ENCODE measurements at regions not wholly inside any gene's neighbourhood (a gene's known extent, or its start where the extent isn't known, plus 50 kb on each side); places are given as distances from the start of the nearest gene placed in this dataset.
"Not testable (repeated sequence)": the region's sequence is repeated elsewhere in the genome, so short reads cannot be mapped to it uniquely, and the experiment has no call there.

GRCh38 chr1:244306544-244306943, 145.2 kb downstream of the ADSS2 start:
- no peak for DNase-seq
- WGBS, 2 donors = 97 to 99% methylated on average over 2 of the region's 2 CpGs
- no peaks in the 10 kb centered on the region for H3K4me1 ChIP-seq
- no peak overlapping the region for H3K27ac ChIP-seq
- no peaks in the 10 kb centered on the region for H3K27me3 ChIP-seq
- TF ChIP-seq POLR2A (IDR thresholded peaks at IDR 0.05) = no peak
- no peak for TF ChIP-seq POLR2AphosphoS5 (IDR thresholded peaks at IDR 0.05)
- no peak for TF ChIP-seq EP300 (IDR thresholded peaks at IDR 0.05)
- H3K9me3 ChIP-seq = no peaks in the 10 kb centered on the region
- no peak overlapping the region for H3K4me3 ChIP-seq
- H3K36me3 ChIP-seq = no peaks in the 10 kb centered on the region
- intact Hi-C loops (cut with DNase I) = no loop called here

GRCh38 chr1:244309191-244309590, 142.5 kb downstream of the ADSS2 start:
- H3K27me3 ChIP-seq; H3K4me3 ChIP-seq; DNase-seq; H3K4me1 ChIP-seq; H3K9me3 ChIP-seq; H3K27ac ChIP-seq; intact Hi-C loops (cut with DNase I); H3K36me3 ChIP-seq: not testable (repeated sequence)
- 85 to 86% methylated on average over 4 of the region's 4 CpGs for WGBS, 2 donors

- Histone ChIP-seq H3K27me3 (no peaks in the 10 kb centered on the region), H3K4me3 (no peak overlapping the region), H3K4me1 (no peaks in the 10 kb centered on the region), H3K27ac (no peak overlapping the region), H3K9me3 (no peaks in the 10 kb centered on the region), H3K36me3 (no peaks in the 10 kb centered on the region)
- TF ChIP-seq CTCF (IDR thresholded peaks at IDR 0.05) (no peak), EP300 (IDR thresholded peaks at IDR 0.05) (no peak), POLR2AphosphoS5 (IDR thresholded peaks at IDR 0.05) (no peak), POLR2A (IDR thresholded peaks at IDR 0.05) (no peak)
- WGBS, 2 donors = 91 to 92% methylated on average over 18 of the region's 18 CpGs
- no peak for DNase-seq
- intact Hi-C loops (cut with DNase I) = no loop called here
These were observed 139.8 kb downstream of the ADSS2 start for GRCh38 chr1:244311784-244312532.

- Histone ChIP-seq H3K4me3 (no peak overlapping the region), H3K27ac (no peak overlapping the region), H3K27me3 (no peaks in the 10 kb centered on the region), H3K4me1 (no peaks in the 10 kb centered on the region), H3K9me3 (no peaks in the 10 kb centered on the region), H3K36me3 (no peaks in the 10 kb centered on the region)
- no peak for DNase-seq
- 89 to 91% methylated on average over 9 of the region's 9 CpGs for WGBS, 2 donors
- TF ChIP-seq CTCF (IDR thresholded peaks at IDR 0.05) (no peak), POLR2A (IDR thresholded peaks at IDR 0.05) (no peak), POLR2AphosphoS5 (IDR thresholded peaks at IDR 0.05) (no peak), EP300 (IDR thresholded peaks at IDR 0.05) (no peak)
- intact Hi-C loops (cut with DNase I) = no loop called here
These were observed 138.4 kb downstream of the ADSS2 start for GRCh38 chr1:244313346-244313745.

- intact Hi-C loops (cut with DNase I) = no loop called here
- Histone ChIP-seq H3K4me3 (no peak overlapping the region), H3K4me1 (no peaks in the 10 kb centered on the region), H3K9me3 (no peaks in the 10 kb centered on the region), H3K27ac (no peak overlapping the region), H3K27me3 (no peaks in the 10 kb centered on the region), H3K36me3 (no peaks in the 10 kb centered on the region)
- TF ChIP-seq CTCF (IDR thresholded peaks at IDR 0.05) (no peak), POLR2AphosphoS5 (IDR thresholded peaks at IDR 0.05) (no peak), EP300 (IDR thresholded peaks at IDR 0.05) (no peak), POLR2A (IDR thresholded peaks at IDR 0.05) (no peak)
- DNase-seq = no peak
- 55 to 63% methylated on average over 8 of the region's 8 CpGs for WGBS, 2 donors
These were observed 136.7 kb downstream of the ADSS2 start for GRCh38 chr1:244314921-244315559.
